NB4 (cell line): ENCODE measurements at regions not wholly inside any gene's neighbourhood (a gene's known extent, or its start where the extent isn't known, plus 50 kb on each side); places are given as distances from the start of the nearest gene placed in this dataset.

Source experiments
- CTCF ChIP-seq: IDR thresholded peaks from one replicate; pipeline ENCODE4 v1.5.1; 2012; ENCODE audit warnings: low read depth, low read length
- MAX ChIP-seq: IDR thresholded peaks from 2 replicates; pipeline ENCODE4 v1.6.1; 2011; ENCODE audit warnings: low read depth, low read length
- MYC ChIP-seq: IDR thresholded peaks from 2 replicates; pipeline ENCODE4 v1.6.1; 2011; ENCODE audit warnings: low read depth, low read length
- POLR2A ChIP-seq: IDR thresholded peaks from 2 replicates; pipeline ENCODE4 v1.6.1; 2011; ENCODE audit warnings: mild to moderate bottlenecking; ENCODE audit not compliant: insufficient read length; ENCODE audit errors: extremely low read depth

- TF ChIP-seq CTCF (no peak), MAX (no peak), MYC (no peak), POLR2A (no peak)
Observed at GRCh38 chr3:78519281-78519680, 1248.5 kb downstream of the ROBO1 start.
